ENCODE measurements at regions not wholly inside any gene's neighbourhood (a gene's known extent, or its start where the extent isn't known, plus 50 kb on each side); places are given as distances from the start of the nearest gene placed in this dataset.

DNA sequence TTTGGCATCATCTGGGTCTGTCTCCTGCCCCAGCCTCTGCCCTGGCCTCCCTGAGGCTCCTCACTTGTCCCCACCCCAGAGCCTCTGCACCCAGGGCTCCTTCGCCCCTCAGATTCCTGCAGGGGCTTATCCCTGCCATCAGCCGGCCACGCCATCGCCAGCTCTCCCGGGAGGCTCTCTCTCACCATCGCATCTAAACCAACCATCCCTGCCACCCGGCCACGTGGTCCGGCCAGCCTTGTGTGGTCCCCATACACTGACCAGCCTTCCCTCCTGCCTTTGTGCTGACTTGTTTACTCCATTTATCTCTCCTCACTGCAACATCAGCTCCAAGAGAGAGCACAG lies 134.3 kb upstream of the IQSEC1 start:
- TF ChIP-seq CREB1 (CRISPR knock-in tag; IDR thresholded peaks at IDR 0.05; ENCODE audit: low read depth) (no peak), POLR2AphosphoS5 (IDR thresholded peaks at IDR 0.05; ENCODE audit: low read depth) (no peak), EZH2 (IDR thresholded peaks at IDR 0.05; ENCODE audit: low read depth, unreplicated experiment) (no peak), ZNF331 (CRISPR knock-in tag; IDR thresholded peaks at IDR 0.05; ENCODE audit: low read depth) (no peak), EZH2phosphoT487 (IDR thresholded peaks at IDR 0.05; ENCODE audit: unreplicated experiment) (no peak), ZNF114 (CRISPR knock-in tag; IDR thresholded peaks at IDR 0.05) (no peak), NANOG (IDR thresholded peaks at IDR 0.05; ENCODE audit: borderline replicate concordance) (no peak), STAT1 (IDR thresholded peaks at IDR 0.05; ENCODE audit: unreplicated experiment) (no peak), JUNB (IDR thresholded peaks at IDR 0.05; ENCODE audit: unreplicated experiment) (no peak)
- TF ChIP-seq, protein P1, sequence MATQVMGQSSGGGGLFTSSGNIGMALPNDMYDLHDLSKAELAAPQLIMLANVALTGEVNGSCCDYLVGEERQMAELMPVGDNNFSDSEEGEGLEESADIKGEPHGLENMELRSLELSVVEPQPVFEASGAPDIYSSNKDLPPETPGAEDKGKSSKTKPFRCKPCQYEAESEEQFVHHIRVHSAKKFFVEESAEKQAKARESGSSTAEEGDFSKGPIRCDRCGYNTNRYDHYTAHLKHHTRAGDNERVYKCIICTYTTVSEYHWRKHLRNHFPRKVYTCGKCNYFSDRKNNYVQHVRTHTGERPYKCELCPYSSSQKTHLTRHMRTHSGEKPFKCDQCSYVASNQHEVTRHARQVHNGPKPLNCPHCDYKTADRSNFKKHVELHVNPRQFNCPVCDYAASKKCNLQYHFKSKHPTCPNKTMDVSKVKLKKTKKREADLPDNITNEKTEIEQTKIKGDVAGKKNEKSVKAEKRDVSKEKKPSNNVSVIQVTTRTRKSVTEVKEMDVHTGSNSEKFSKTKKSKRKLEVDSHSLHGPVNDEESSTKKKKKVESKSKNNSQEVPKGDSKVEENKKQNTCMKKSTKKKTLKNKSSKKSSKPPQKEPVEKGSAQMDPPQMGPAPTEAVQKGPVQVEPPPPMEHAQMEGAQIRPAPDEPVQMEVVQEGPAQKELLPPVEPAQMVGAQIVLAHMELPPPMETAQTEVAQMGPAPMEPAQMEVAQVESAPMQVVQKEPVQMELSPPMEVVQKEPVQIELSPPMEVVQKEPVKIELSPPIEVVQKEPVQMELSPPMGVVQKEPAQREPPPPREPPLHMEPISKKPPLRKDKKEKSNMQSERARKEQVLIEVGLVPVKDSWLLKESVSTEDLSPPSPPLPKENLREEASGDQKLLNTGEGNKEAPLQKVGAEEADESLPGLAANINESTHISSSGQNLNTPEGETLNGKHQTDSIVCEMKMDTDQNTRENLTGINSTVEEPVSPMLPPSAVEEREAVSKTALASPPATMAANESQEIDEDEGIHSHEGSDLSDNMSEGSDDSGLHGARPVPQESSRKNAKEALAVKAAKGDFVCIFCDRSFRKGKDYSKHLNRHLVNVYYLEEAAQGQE (IDR thresholded peaks at IDR 0.05; ENCODE audit: unreplicated experiment), result no peak
- TF ChIP-seq, protein P2, sequence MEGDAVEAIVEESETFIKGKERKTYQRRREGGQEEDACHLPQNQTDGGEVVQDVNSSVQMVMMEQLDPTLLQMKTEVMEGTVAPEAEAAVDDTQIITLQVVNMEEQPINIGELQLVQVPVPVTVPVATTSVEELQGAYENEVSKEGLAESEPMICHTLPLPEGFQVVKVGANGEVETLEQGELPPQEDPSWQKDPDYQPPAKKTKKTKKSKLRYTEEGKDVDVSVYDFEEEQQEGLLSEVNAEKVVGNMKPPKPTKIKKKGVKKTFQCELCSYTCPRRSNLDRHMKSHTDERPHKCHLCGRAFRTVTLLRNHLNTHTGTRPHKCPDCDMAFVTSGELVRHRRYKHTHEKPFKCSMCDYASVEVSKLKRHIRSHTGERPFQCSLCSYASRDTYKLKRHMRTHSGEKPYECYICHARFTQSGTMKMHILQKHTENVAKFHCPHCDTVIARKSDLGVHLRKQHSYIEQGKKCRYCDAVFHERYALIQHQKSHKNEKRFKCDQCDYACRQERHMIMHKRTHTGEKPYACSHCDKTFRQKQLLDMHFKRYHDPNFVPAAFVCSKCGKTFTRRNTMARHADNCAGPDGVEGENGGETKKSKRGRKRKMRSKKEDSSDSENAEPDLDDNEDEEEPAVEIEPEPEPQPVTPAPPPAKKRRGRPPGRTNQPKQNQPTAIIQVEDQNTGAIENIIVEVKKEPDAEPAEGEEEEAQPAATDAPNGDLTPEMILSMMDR (conservative IDR thresholded peaks at IDR 0.05; ENCODE audit: low read depth in 2 of 2), result no peak
- TF ChIP-seq, protein P3, sequence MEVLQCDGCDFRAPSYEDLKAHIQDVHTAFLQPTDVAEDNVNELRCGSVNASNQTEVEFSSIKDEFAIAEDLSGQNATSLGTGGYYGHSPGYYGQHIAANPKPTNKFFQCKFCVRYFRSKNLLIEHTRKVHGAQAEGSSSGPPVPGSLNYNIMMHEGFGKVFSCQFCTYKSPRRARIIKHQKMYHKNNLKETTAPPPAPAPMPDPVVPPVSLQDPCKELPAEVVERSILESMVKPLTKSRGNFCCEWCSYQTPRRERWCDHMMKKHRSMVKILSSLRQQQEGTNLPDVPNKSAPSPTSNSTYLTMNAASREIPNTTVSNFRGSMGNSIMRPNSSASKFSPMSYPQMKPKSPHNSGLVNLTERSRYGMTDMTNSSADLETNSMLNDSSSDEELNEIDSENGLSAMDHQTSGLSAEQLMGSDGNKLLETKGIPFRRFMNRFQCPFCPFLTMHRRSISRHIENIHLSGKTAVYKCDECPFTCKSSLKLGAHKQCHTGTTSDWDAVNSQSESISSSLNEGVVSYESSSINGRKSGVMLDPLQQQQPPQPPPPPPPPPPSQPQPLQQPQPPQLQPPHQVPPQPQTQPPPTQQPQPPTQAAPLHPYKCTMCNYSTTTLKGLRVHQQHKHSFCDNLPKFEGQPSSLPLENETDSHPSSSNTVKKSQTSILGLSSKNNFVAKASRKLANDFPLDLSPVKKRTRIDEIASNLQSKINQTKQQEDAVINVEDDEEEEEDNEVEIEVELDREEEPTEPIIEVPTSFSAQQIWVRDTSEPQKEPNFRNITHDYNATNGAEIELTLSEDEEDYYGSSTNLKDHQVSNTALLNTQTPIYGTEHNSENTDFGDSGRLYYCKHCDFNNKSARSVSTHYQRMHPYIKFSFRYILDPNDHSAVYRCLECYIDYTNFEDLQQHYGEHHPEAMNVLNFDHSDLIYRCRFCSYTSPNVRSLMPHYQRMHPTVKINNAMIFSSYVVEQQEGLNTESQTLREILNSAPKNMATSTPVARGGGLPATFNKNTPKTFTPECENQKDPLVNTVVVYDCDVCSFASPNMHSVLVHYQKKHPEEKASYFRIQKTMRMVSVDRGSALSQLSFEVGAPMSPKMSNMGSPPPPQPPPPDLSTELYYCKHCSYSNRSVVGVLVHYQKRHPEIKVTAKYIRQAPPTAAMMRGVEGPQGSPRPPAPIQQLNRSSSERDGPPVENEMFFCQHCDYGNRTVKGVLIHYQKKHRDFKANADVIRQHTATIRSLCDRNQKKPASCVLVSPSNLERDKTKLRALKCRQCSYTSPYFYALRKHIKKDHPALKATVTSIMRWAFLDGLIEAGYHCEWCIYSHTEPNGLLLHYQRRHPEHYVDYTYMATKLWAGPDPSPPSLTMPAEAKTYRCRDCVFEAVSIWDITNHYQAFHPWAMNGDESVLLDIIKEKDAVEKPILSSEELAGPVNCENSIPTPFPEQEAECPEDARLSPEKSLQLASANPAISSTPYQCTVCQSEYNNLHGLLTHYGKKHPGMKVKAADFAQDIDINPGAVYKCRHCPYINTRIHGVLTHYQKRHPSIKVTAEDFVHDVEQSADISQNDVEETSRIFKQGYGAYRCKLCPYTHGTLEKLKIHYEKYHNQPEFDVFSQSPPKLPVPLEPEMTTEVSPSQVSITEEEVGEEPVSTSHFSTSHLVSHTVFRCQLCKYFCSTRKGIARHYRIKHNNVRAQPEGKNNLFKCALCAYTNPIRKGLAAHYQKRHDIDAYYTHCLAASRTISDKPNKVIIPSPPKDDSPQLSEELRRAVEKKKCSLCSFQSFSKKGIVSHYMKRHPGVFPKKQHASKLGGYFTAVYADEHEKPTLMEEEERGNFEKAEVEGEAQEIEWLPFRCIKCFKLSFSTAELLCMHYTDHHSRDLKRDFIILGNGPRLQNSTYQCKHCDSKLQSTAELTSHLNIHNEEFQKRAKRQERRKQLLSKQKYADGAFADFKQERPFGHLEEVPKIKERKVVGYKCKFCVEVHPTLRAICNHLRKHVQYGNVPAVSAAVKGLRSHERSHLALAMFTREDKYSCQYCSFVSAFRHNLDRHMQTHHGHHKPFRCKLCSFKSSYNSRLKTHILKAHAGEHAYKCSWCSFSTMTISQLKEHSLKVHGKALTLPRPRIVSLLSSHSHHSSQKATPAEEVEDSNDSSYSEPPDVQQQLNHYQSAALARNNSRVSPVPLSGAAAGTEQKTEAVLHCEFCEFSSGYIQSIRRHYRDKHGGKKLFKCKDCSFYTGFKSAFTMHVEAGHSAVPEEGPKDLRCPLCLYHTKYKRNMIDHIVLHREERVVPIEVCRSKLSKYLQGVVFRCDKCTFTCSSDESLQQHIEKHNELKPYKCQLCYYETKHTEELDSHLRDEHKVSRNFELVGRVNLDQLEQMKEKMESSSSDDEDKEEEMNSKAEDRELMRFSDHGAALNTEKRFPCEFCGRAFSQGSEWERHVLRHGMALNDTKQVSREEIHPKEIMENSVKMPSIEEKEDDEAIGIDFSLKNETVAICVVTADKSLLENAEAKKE (CRISPR knock-in tag; IDR thresholded peaks at IDR 0.05), result no peak
